Liver (tissue), 7 donors: ENCODE measurements at regions not wholly inside any gene's neighbourhood (a gene's known extent, or its start where the extent isn't known, plus 50 kb on each side); places are given as distances from the start of the nearest gene placed in this dataset.

Experiments used
- DNase-seq: peaks from one replicate; pipeline ENCODE4 v3.0.0-alpha.2; 2017; ENCODE audit warnings: low spot score
- H3K27ac ChIP-seq, 2 donors: one replicate each; pipeline ENCODE4 v1.7.0; 2013; ENCODE audit warnings: inconsistent platforms in 2 of 2, low read length in 2 of 2, control low read depth in 1 of 2, low read depth in 1 of 2, mild to moderate bottlenecking in 1 of 2
- H3K27me3 ChIP-seq, 4 donors: one replicate each; pipeline versions ENCODE4 v1.6.1 to v1.7.0; 2013; ENCODE audit warnings: low read length in 3 of 4, inconsistent platforms in 1 of 4, mild to moderate bottlenecking in 1 of 4, moderate library complexity in 1 of 4; ENCODE audit not compliant: control insufficient read depth in 4 of 4, insufficient read depth in 4 of 4
- H3K36me3 ChIP-seq, 4 donors: one replicate each; pipeline versions ENCODE4 v1.6.1 to v1.7.0; 2013; ENCODE audit warnings: low read length in 3 of 4, mild to moderate bottlenecking in 3 of 4, low read depth in 1 of 4, moderate library complexity in 1 of 4; ENCODE audit not compliant: control insufficient read depth in 4 of 4, insufficient read depth in 3 of 4
- H3K4me1 ChIP-seq, 4 donors: one replicate each; pipeline versions ENCODE4 v1.6.1 to v1.7.0; 2013; ENCODE audit warnings: low read length in 3 of 4, mild to moderate bottlenecking in 3 of 4, moderate library complexity in 1 of 4; ENCODE audit not compliant: control insufficient read depth in 4 of 4, insufficient read depth in 4 of 4
- H3K4me3 ChIP-seq, 3 donors: one replicate each; pipeline versions ENCODE4 v1.6.1 to v1.7.0; 2013; ENCODE audit warnings: low read length in 3 of 3, control low read depth in 1 of 3, low read depth in 1 of 3, mild to moderate bottlenecking in 1 of 3
- H3K9ac ChIP-seq, 2 donors: one replicate each; pipeline ENCODE4 v1.7.0; 2013; ENCODE audit warnings: low read length in 2 of 2, mild to moderate bottlenecking in 2 of 2, moderate library complexity in 2 of 2, control low read depth in 1 of 2, low read depth in 1 of 2
- H3K9me3 ChIP-seq, 4 donors: one replicate each; pipeline versions ENCODE4 v1.6.1 to v1.7.0; 2013; ENCODE audit warnings: low read length in 3 of 4; ENCODE audit not compliant: control insufficient read depth in 4 of 4
- ATF3 ChIP-seq: IDR thresholded peaks from 2 replicates; pipeline ENCODE4 v1.6.1; 2016; ENCODE audit warnings: antibody characterized with exemption
- EGR1 ChIP-seq, 2 donors: IDR thresholded peaks; 2 replicates each; pipeline ENCODE4 v1.6.1; 2016 to 2018; ENCODE audit warnings: antibody characterized with exemption in 2 of 2, low read depth in 2 of 2
- FOXA1 ChIP-seq: IDR thresholded peaks from 2 replicates; pipeline ENCODE4 v1.6.1; 2016; ENCODE audit warnings: antibody characterized with exemption
- FOXA2 ChIP-seq: IDR thresholded peaks from 2 replicates; pipeline ENCODE4 v1.6.1; 2016; ENCODE audit warnings: antibody characterized with exemption
- GABPA ChIP-seq, 2 donors: IDR thresholded peaks in 1 of 2; conservative IDR thresholded peaks in 1 of 2; 2 replicates each; pipeline ENCODE4 v1.6.1; 2016; ENCODE audit warnings: antibody characterized with exemption in 2 of 2, mild to moderate bottlenecking in 1 of 2, moderate library complexity in 1 of 2
- HNF4A ChIP-seq, 2 donors: conservative IDR thresholded peaks; 2 replicates each; pipeline ENCODE4 v1.6.1; 2016; ENCODE audit warnings: antibody characterized with exemption in 2 of 2, mild to moderate bottlenecking in 2 of 2
- HNF4G ChIP-seq: IDR thresholded peaks from 2 replicates; pipeline ENCODE4 v1.6.1; 2016; ENCODE audit warnings: antibody characterized with exemption
- JUND ChIP-seq, 2 donors: IDR thresholded peaks; 2 replicates each; pipeline ENCODE4 v1.6.1; 2016; ENCODE audit warnings: antibody characterized with exemption in 2 of 2
- NR2F2 ChIP-seq: IDR thresholded peaks from 2 replicates; pipeline ENCODE4 v1.6.1; 2016; ENCODE audit warnings: antibody characterized with exemption
- RAD21 ChIP-seq, 2 donors: IDR thresholded peaks; 2 replicates each; pipeline ENCODE4 v1.6.1; 2016; ENCODE audit warnings: antibody characterized with exemption in 2 of 2, mild to moderate bottlenecking in 2 of 2
- REST ChIP-seq: IDR thresholded peaks from 2 replicates; pipeline ENCODE4 v1.6.1; 2016; ENCODE audit warnings: antibody characterized with exemption, mild to moderate bottlenecking
- RXRA ChIP-seq, 2 donors: IDR thresholded peaks; 2 replicates each; pipeline ENCODE4 v1.6.1; 2017 to 2018; ENCODE audit warnings: antibody characterized with exemption in 2 of 2, mild to moderate bottlenecking in 1 of 2
- SP1 ChIP-seq: IDR thresholded peaks from 2 replicates; pipeline ENCODE4 v1.6.1; 2018; ENCODE audit warnings: antibody characterized with exemption, mild to moderate bottlenecking
- YY1 ChIP-seq: IDR thresholded peaks from 2 replicates; pipeline ENCODE4 v1.6.1; 2016; ENCODE audit warnings: antibody characterized with exemption, mild to moderate bottlenecking
- WGBS: extraction: QIAGEN DNeasy Blood & Tissue Kit; methylation state at CpG from one replicate; pipeline ENCODE4 v1.1.7; 2013; 5-methylcytosine and 5-hydroxymethylcytosine counted together
- donor health status: healthy.
- donor health status: healthy.
- donor health status: healthy.
- donor health status: healthy.

- Histone ChIP-seq H3K9me3 (no peaks in the 10 kb centered on the region), H3K27ac (no peak overlapping the region), H3K4me3 (no peak overlapping the region), H3K27me3 (peaks cover 0 to 5% (median 0%) of the 10 kb centered on the region in 4 donors), H3K4me1 (no peaks in the 10 kb centered on the region), H3K9ac (no peak overlapping the region), H3K36me3 (no peaks in the 10 kb centered on the region)
- no peak for DNase-seq
- no peak for TF ChIP-seq RAD21 (IDR thresholded peaks at IDR 0.05)
- no peak for TF ChIP-seq JUND (IDR thresholded peaks at IDR 0.05)
- TF ChIP-seq NR2F2: no peak
- no peak for TF ChIP-seq RXRA (IDR thresholded peaks at IDR 0.05)
- no peak for TF ChIP-seq GABPA (IDR thresholded peaks at IDR 0.05 in 1 of 2, conservative IDR thresholded peaks at IDR 0.05 in 1 of 2)
- TF ChIP-seq REST: no peak
- 75% methylated on average over 7 of the region's 7 CpGs for WGBS
These were observed 113.9 kb downstream of the TSN start for GRCh38 chr2:121869363-121869762.

GRCh38 chr2:121869873-121870272, 114.4 kb downstream of the TSN start:
- no peak overlapping the region for H3K9ac ChIP-seq
- no peak for DNase-seq
- no peaks in the 10 kb centered on the region for H3K9me3 ChIP-seq
- WGBS: 81% methylated on average over 5 of the region's 5 CpGs
- H3K4me1 ChIP-seq: no peaks in the 10 kb centered on the region
- H3K4me3 ChIP-seq: no peak overlapping the region
- H3K27me3 ChIP-seq: peaks cover 0 to 5% (median 0%) of the 10 kb centered on the region in 4 donors
- H3K36me3 ChIP-seq: no peaks in the 10 kb centered on the region
- H3K27ac ChIP-seq: no peak overlapping the region
- TF ChIP-seq RAD21 (IDR thresholded peaks at IDR 0.05) (no peak), FOXA2 (no peak), YY1 (no peak)

- DNase-seq: no peak
- TF ChIP-seq JUND (IDR thresholded peaks at IDR 0.05) (no peak), HNF4A (conservative IDR thresholded peaks at IDR 0.05) (no peak), EGR1 (IDR thresholded peaks at IDR 0.05; ENCODE audit: low read depth in 2 of 2) (no peak), REST (no peak), SP1 (no peak), ATF3 (no peak), FOXA1 (no peak), HNF4G (no peak), RAD21 (IDR thresholded peaks at IDR 0.05) (no peak), YY1 (no peak), GABPA (IDR thresholded peaks at IDR 0.05 in 1 of 2, conservative IDR thresholded peaks at IDR 0.05 in 1 of 2) (no peak)
- no peak overlapping the region for H3K4me3 ChIP-seq
- no peaks in the 10 kb centered on the region for H3K9me3 ChIP-seq
- no peak overlapping the region for H3K9ac ChIP-seq
- H3K36me3 ChIP-seq: no peaks in the 10 kb centered on the region
- 88% methylated on average over 2 of the region's 2 CpGs for WGBS
- H3K4me1 ChIP-seq: no peaks in the 10 kb centered on the region
- H3K27ac ChIP-seq: no peak overlapping the region
- peaks cover 0 to 5% (median 0%) of the 10 kb centered on the region in 4 donors for H3K27me3 ChIP-seq
These were observed 117.2 kb downstream of the TSN start for GRCh38 chr2:121872651-121873050.
